Cardiac fibroblast (primary cell): ENCODE measurements at regions not wholly inside any gene's neighbourhood (a gene's known extent, or its start where the extent isn't known, plus 50 kb on each side); places are given as distances from the start of the nearest gene placed in this dataset.
"Not testable (repeated sequence)": the region's sequence is repeated elsewhere in the genome, so short reads cannot be mapped to it uniquely, and the experiment has no call there.

Experiments used
- DNase-seq, 2 donors: peaks; one replicate each; pipeline versions ENCODE4 v3.0.0 to v3.0.0-alpha.2; 2010; ENCODE audit warnings: low read depth in 2 of 2
- H3K4me3 ChIP-seq, 2 donors: replicated peaks in 1 of 2; 1 replicate in 1 of 2; 2 replicates in 1 of 2; pipeline ENCODE4 v1.5.1; 2011; ENCODE audit warnings: low read depth in 2 of 2, low read length in 2 of 2, mild to moderate bottlenecking in 2 of 2, moderate library complexity in 1 of 2
- CTCF ChIP-seq: IDR thresholded peaks from one replicate; pipeline ENCODE4 v1.5.1; 2011; ENCODE audit warnings: low read depth, mild to moderate bottlenecking, low read length, inconsistent platforms

GRCh38 chr10:59036311-59037017 lies 140.0 kb upstream of the PHYHIPL start:
- no peak for DNase-seq
- no peak overlapping the region for H3K4me3 ChIP-seq
- TF ChIP-seq CTCF: no peak

GRCh38 chr10:59037018-59037389 lies 139.4 kb upstream of the PHYHIPL start:
- no peak for TF ChIP-seq CTCF
- DNase-seq: no peak
- H3K4me3 ChIP-seq: no peak overlapping the region

- TF ChIP-seq CTCF: no peak
- H3K4me3 ChIP-seq: no peak overlapping the region
- DNase-seq: no peak
Measured at GRCh38 chr10:59037506-59037905, 138.9 kb upstream of the PHYHIPL start.

- DNase-seq, H3K4me3 ChIP-seq: not testable (repeated sequence)
Measured at GRCh38 chr10:59043358-59043757, 133.1 kb upstream of the PHYHIPL start.

DNA sequence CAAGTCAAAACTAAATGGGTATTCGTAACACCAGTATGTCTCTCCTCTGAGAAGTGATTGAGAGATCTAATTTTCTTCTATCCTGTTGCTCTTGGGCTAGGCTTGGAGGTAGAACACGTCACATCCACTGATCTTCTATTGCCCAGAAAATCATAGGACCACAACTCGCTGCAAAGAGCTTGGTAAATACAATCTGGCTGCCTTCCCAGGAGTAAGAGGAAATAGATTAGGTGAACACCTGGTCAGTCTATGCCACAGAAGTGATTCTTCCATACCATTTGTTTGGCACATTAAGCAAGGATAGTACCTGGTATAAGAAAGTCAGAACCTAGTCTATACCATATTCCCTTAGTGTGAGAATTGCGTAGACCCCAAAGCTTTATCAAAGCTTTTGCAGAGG lies 129.3 kb upstream of the PHYHIPL start:
- no peak overlapping the region for H3K4me3 ChIP-seq
- no peak for DNase-seq
- TF ChIP-seq CTCF: no peak

GRCh38 chr10:59047957-59048618 lies 128.4 kb upstream of the PHYHIPL start:
- no peak for DNase-seq
- no peak overlapping the region for H3K4me3 ChIP-seq
- no peak for TF ChIP-seq CTCF

DNA sequence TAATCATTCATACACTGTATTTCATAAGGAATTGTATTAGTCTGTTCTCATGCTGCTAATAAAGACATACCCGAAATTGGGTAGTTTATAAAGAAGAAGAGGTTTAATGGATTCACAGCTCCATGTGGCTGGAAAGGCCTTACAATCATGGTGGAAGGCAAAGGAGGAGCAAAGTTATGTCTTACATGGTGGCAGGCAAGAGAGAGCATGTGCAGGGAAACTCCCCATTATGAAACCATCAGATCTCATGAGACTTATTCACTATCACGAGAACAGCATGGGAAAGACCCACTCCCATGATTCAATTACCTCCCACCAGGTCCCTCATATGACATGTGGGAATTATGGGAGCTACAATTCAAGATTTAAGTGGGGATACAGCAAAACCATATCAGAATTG lies 122.9 kb upstream of the PHYHIPL start:
- not testable (repeated sequence) for H3K4me3 ChIP-seq, DNase-seq

- DNase-seq: no peak
- no peak for TF ChIP-seq CTCF
- no peak overlapping the region for H3K4me3 ChIP-seq
Measured at GRCh38 chr10:59055045-59055444, 121.4 kb upstream of the PHYHIPL start.
